Fibroblast of lung (primary cell): ENCODE measurements at regions not wholly inside any gene's neighbourhood (a gene's known extent, or its start where the extent isn't known, plus 50 kb on each side); places are given as distances from the start of the nearest gene placed in this dataset.
"Not testable (repeated sequence)": the region's sequence is repeated elsewhere in the genome, so short reads cannot be mapped to it uniquely, and the experiment has no call there.

ENCODE experiments used
- CTCF ChIP-seq, 2 donors: IDR thresholded peaks in 1 of 2; conservative IDR thresholded peaks in 1 of 2; 1 replicate in 1 of 2; 2 replicates in 1 of 2; pipeline ENCODE4 v1.5.1; 2011 to 2012; ENCODE audit warnings: low read length in 2 of 2, control low read depth in 1 of 2, inconsistent platforms in 1 of 2, low read depth in 1 of 2, mild to moderate bottlenecking in 1 of 2
- EZH2 ChIP-seq: IDR thresholded peaks from 2 replicates; pipeline ENCODE4 v1.5.1; 2012; ENCODE audit warnings: low read length, control low read depth, mild to moderate bottlenecking; ENCODE audit errors: missing control alignments

GRCh38 chr11:38601371-38601770 lies 2003.3 kb upstream of the RAG2 start:
- TF ChIP-seq CTCF (conservative IDR thresholded peaks at IDR 0.05 in 1 of 2, IDR thresholded peaks at IDR 0.05 in 1 of 2; ENCODE audit: low read depth in 1 of 2, low read length in 2 of 2); EZH2: not testable (repeated sequence)
